ENCODE measurements at regions not wholly inside any gene's neighbourhood (a gene's known extent, or its start where the extent isn't known, plus 50 kb on each side); places are given as distances from the start of the nearest gene placed in this dataset.
"Not testable (repeated sequence)": the region's sequence is repeated elsewhere in the genome, so short reads cannot be mapped to it uniquely, and the experiment has no call there.

DNA sequence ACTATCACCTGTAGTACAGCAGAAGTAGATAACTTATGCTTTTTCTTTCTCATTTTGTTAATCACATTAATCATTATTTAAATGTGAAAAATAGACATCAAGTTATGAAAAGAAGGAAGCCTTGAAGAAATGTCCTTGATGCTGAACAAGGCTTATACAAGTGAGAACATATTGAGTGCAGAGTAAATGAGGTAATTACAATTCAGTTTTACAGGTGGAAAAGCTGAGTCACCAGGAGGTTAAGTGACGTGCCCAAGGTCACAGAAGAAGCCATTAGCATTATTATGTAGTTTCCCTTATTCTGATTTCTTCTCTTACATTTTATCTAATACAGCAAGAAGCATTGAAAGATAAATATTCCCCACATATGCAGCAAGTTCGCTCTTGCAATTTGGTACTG, 998.5 kb upstream of the CDH6 start:
- intact Hi-C loops (cut with micrococcal nuclease): no loop called here

DNA sequence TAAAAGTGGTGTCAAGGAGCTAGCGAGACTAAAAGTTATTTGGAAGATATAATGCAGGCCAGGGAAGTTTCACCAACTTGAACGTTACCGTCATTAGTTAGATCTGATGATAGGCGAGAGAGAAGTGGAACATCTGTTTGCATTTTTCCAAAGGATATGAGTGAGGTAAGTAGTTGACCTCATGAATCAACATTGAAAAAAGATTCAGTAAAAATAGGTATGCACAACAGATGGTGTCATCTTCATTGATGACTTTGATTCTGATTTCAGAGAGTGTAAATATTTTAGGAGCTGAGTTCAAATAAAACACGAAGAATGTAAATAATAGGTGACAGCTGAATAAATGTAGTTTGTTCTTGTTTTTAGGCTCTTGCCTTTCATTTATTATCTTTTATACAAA, 998.9 kb upstream of the CDH6 start:
- intact Hi-C loops (cut with micrococcal nuclease): no loop called here

DNA sequence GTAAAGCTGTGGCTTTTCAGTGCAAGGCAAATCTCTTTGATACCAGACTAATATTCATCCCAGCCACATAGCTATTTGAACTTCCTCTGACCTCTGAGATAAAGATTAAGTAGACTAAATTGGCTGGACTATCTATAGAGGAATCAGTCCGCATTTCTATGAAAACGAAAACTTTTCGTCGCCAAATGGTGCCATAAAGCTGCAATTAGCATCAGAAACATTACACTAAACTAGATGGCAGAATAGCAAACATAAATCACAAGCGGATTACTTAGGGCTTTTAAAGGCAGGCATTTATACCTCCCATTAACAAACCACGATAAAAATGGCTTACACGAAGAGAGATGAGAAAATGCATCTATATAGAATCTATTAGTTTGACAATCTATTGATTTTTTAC, 1009.7 kb upstream of the CDH6 start:
- intact Hi-C loops (cut with micrococcal nuclease): no loop called here

DNA sequence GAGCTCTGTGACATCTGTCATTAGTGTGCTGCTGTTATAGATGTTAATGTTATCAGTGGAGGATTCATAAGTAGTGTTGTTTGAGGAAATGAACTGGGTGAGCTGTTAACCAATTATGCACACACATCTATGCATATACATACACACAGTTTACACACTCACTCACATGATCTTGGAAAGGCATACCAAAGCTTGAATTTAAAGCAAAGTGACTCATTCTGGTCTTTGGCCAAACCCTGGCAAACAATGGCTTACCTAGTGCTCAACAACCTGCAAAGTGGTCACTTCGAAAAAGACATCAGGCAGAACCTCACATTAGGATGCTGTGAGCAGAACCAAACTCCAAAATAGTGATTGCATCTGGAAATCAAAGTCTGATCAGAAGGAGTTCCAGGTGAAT, 1037.3 kb upstream of the CDH6 start:
- intact Hi-C loops (cut with micrococcal nuclease): no loop called here

GRCh38 chr5:30152431-30152830, 1041.1 kb upstream of the CDH6 start:
- intact Hi-C loops (cut with micrococcal nuclease): no loop called here

DNA sequence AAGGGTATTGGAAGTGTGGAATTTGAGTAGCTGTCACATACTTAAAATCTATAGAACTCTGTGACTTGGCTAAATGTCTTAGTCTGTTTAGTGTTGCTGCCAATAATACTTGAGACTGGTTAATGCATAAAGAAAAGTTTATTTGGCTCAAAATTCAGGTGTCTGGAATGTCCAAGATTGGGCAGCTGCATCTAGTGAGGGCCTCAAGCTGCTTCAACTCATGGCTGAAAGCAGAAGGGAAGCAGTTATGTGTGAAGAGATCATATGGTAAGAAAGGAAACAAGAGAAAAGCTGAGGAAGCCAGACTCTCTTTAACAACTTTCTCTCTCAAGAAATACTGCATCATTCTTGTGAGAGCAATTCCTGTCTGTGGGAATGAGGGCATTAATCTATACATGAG, 1043.3 kb upstream of the CDH6 start:
- intact Hi-C loops (cut with micrococcal nuclease): no loop called here

GRCh38 chr5:30149526-30149925, 1044.0 kb upstream of the CDH6 start:
- intact Hi-C loops (cut with micrococcal nuclease): no loop called here

DNA sequence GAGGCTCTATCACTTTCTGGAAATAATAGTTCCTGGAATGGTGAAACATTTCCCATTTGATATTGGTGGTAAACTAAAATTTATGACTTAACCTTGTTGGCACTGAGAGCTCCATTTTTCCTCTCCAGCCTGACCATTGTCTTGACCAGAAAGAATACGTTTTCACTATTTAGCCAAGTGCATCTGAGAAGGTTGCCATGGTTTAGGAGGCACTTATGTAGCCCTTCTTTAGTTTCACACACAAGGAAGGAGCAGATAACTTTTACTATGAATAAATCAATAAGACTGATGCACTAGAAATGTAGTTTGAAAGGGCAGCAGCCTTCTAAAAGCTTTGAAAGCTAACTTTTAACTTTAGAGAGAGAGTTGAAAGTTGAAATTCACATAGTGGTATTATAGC, 1045.5 kb upstream of the CDH6 start:
- intact Hi-C loops (cut with micrococcal nuclease): no loop called here

DNA sequence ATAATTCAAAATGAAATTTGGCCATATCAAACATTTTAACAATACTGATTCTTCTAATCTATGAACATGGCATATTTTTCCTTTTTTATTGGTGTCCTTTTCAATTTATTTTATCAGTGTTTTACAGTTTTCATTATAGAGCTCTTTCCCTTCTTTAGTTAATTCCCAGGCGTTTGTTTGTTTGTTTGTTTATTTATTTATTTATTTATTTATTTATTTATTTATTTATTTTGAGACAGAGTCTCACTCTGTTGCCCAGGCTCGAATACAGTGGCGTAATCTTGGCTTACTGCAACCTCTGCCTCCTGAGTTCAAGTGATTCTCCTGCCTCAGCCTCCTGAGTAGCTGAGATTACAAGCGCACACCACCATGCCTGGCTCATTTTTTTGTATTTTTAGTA, 1049.4 kb upstream of the CDH6 start:
- intact Hi-C loops (cut with micrococcal nuclease): not testable (repeated sequence)

DNA sequence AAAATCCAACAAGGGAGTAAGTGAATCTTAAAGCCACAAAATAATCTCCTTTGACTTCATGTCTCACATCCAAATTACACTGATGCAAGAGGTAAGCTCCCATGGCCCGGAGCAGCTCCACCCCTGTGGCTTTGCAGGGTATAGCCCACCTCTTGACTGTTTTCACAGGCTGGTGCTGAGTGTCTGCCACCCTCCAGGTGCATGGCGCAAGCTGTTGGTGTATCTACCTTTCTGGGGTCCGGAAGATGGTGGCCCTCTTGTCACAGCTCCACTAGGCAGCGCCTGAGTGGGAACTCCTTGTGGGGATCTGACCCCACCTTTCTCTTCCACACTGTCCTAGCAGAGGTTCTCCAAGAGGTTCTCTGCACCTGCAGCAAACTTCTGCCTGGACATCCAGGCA, 1051.1 kb upstream of the CDH6 start:
- intact Hi-C loops (cut with micrococcal nuclease): no loop called here

DNA sequence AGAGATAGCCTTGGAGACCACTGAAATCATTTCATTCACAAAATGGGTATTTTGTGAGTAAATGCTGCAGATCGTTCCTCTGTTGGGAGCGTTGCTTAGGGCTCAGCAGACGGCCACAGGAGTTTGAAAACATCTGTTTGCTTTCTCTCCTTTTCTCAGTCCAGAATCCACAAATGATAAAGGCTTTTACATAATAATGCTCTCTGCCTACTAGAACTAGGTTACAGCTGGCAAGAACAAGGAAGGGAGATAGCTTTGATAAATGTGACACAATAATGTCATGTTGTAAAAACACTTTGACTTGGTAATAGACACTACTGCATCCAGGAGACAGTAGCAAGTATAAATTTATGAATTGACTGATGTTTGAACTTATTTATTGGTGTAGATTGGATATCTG, 1072.4 kb upstream of the CDH6 start:
- intact Hi-C loops (cut with micrococcal nuclease): no loop called here

DNA sequence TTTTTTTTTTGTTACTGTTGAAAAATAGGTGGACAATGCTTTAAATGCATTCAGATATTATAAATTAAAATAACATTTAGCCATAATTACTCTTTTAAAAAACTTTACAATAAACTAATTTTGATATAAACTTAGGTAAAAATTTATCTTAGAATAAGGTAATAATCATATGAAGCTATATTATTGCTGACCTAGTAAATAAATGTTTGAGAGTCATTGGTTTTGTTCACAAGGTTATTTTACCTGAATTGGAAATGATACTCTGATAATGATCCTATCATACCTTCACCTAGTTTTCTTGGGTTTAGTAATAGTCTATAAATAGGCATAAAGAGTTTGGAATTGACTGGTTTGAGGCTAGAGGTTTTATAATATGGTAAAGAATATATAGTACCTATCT, 1076.4 kb upstream of the CDH6 start:
- intact Hi-C loops (cut with micrococcal nuclease): no loop called here

DNA sequence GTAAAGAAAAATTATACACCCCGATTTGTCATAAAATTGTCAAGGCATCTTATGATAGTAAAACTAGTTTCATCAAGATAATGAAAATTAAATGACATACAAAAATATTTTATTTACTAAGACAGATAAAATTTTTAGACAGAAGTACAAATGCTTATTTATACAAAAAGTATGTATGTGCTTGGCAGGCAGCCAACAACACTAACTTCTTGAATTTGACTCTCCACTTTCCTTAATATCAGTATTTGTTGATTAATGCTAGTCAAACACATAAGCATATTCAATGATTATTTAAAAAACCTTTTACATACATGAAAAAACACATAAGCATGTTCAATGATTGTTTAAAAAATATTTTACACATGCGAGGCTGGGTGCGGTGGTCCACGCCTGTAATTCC, 1079.9 kb upstream of the CDH6 start:
- intact Hi-C loops (cut with micrococcal nuclease): no loop called here

DNA sequence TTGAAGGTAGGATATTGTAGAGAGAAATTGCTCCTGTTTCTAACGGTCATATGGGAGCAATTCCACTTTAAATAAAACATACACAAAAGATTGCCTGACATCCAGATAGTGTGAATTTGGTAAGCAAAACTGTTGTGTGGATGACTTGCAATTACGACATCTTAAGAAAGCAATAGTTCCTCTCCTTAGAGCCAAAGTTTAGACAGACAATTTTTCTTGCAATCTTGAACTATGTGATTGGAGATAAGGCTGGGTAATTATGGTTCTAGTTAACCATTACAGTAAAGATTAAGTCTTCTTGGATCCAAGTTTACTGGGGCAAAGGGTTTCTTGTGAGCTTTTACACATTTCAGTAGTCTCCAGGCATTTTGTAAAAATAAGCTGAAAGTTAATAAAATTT, 1080.6 kb upstream of the CDH6 start:
- intact Hi-C loops (cut with micrococcal nuclease): no loop called here

DNA sequence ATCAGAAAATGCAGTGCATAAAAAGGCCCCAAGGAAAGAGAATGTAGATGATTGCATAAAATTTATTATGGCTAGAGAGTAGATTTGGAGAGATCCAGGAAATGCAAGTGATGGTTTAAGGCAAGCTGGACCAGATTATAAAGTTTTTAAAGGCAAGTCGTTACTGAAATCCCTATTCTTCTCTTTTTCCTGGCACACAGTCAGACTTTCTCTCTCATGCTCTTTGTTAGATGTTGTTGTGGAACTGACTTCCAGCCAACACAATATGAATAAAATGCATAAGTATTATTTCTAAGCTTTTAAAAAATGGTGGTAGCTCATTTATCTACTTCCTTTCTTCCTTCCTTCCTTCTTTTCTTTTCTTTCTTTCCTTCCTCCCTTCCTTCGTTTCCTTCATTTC, 1085.4 kb upstream of the CDH6 start:
- intact Hi-C loops (cut with micrococcal nuclease): no loop called here

GRCh38 chr5:30106596-30106995, 1086.9 kb upstream of the CDH6 start:
- intact Hi-C loops (cut with micrococcal nuclease): no loop called here

GRCh38 chr5:30104872-30105596, 1088.5 kb upstream of the CDH6 start:
- intact Hi-C loops (cut with micrococcal nuclease): no loop called here

GRCh38 chr5:30103452-30104202, 1089.9 kb upstream of the CDH6 start:
- intact Hi-C loops (cut with micrococcal nuclease): no loop called here

DNA sequence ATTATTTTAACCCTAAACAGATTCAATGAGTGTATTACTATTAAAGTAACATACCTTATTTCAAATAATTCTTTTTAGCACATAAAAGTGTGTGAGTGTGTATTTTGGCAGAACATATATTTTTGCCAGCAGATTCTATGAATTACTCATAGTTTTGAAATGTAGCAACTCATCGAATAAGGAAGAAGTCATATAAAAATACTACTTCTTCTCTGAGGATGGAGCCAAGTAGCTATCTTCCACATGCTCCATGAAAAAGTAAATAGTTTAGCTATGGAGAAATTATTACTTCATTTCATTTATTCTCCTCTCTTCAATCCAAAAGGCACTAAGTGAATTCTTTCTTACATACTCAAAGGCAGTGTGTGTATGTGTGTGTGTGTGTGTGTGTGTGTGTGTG, 1090.4 kb upstream of the CDH6 start:
- intact Hi-C loops (cut with micrococcal nuclease): no loop called here

GRCh38 chr5:30102185-30102584, 1091.3 kb upstream of the CDH6 start:
- intact Hi-C loops (cut with micrococcal nuclease): no loop called here

GRCh38 chr5:30100929-30101328, 1092.6 kb upstream of the CDH6 start:
- intact Hi-C loops (cut with micrococcal nuclease): no loop called here

DNA sequence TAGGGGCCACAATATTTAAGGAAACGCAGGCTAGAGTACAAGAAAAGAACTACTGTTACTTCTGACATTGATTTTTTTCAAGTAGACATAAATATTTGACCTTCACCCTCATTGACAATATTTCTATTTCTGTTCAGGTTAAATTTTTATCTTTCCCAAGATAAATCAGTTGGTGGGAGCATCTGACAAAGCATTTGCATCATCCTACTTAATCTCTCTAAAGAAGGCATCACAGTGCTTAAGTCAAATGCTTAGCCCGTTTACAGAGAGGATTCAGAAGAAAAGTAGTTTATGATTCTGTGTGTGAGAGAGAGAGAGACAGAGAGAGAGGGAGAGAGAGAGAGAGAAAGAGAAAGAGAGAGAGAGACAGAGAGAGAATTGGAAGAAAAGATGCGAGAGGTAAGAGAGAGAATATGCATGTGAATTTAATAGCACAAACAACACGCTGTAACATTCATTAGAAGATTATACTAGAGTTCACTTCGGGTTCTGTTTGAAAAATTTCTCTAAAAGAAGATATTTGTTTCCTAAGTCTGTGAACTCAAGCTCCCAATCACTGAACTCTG, 1093.3 kb upstream of the CDH6 start:
- intact Hi-C loops (cut with micrococcal nuclease): no loop called here

- intact Hi-C loops (cut with micrococcal nuclease): no loop called here
Observed at GRCh38 chr5:30099634-30100033, 1093.9 kb upstream of the CDH6 start.

Measured in T-helper 1 cell treated with Interleukin-12 subunit alpha and Interleukin-12 subunit beta and Interleukin-4 antibody, amounts not matched to agents 30 ng/mL and 1 ng/mL, for 36 hours (primary cell).